ENCODE measurements at regions not wholly inside any gene's neighbourhood (a gene's known extent, or its start where the extent isn't known, plus 50 kb on each side); places are given as distances from the start of the nearest gene placed in this dataset.

GRCh38 chr3:117910820-117911521 is 1123.7 kb downstream of the IGSF11 start:
- no peak overlapping the region for H2AFZ ChIP-seq (ENCODE audit: low read length)
- H3F3A ChIP-seq (ENCODE audit: low read length, unreplicated experiment): no peaks in the 10 kb centered on the region
- CTCF ChIA-PET: no interaction called here
- no peaks in the 10 kb centered on the region for H3K79me2 ChIP-seq (ENCODE audit: low read length)
- H3K27me3 ChIP-seq (ENCODE audit: low read length): no peaks in the 10 kb centered on the region
- H3K9ac ChIP-seq (ENCODE audit: low read length): no peak overlapping the region
- no peak overlapping the region for H3K27ac ChIP-seq (ENCODE audit: low read length)
- no peak overlapping the region for H3K4me2 ChIP-seq (ENCODE audit: low read length)
- H3K4me1 ChIP-seq (ENCODE audit: insufficient read depth, low read length): no peaks in the 10 kb centered on the region
- peaks cover 14% of the 10 kb centered on the region for H3K9me3 ChIP-seq (ENCODE audit: low read length)
- no peak for ATAC-seq
- no peak for TF ChIP-seq EZH2 (IDR thresholded peaks at IDR 0.05; ENCODE audit: low read length, unreplicated experiment)
- no peaks in the 10 kb centered on the region for H4K20me1 ChIP-seq (ENCODE audit: low read length)
- H3K36me3 ChIP-seq (ENCODE audit: low read depth, low read length): no peaks in the 10 kb centered on the region
- H3K9me2 ChIP-seq (replicated peaks; ENCODE audit: low read length): no peaks in the 10 kb centered on the region
- DNase-seq: no peak
- H3K4me3 ChIP-seq (ENCODE audit: low read length): no peak overlapping the region
- POLR2A ChIA-PET (ENCODE audit: unreplicated experiment): no interaction called here
- intact Hi-C loops (cut with micrococcal nuclease): no loop called here
- no TSS peak for BruUV-seq (replicated peaks)

GRCh38 chr3:117912352-117912751 is 1122.3 kb downstream of the IGSF11 start:
- POLR2A ChIA-PET (ENCODE audit: unreplicated experiment): no interaction called here
- intact Hi-C loops (cut with micrococcal nuclease): no loop called here
- DNase-seq (no peak), ATAC-seq (no peak)
- CTCF ChIA-PET: no interaction called here
- H3K27ac ChIP-seq (ENCODE audit: low read length): no peak overlapping the region
- H3K9ac ChIP-seq (ENCODE audit: low read length): no peak overlapping the region
- peaks cover 10% of the 10 kb centered on the region; the same call in 1 of the 2 replicates for H3K9me3 ChIP-seq (ENCODE audit: low read length)
- no peaks in the 10 kb centered on the region for H3K4me1 ChIP-seq (ENCODE audit: insufficient read depth, low read length)
- H3K27me3 ChIP-seq (ENCODE audit: low read length): no peaks in the 10 kb centered on the region
- no peaks in the 10 kb centered on the region for H3K36me3 ChIP-seq (ENCODE audit: low read depth, low read length)
- no TSS peak for BruUV-seq (replicated peaks)
- H3K4me2 ChIP-seq (ENCODE audit: low read length): no peak overlapping the region
- H3K9me2 ChIP-seq (replicated peaks; ENCODE audit: low read length): no peaks in the 10 kb centered on the region
- H3K79me2 ChIP-seq (ENCODE audit: low read length): no peaks in the 10 kb centered on the region
- H3K4me3 ChIP-seq (ENCODE audit: low read length): no peak overlapping the region
- no peaks in the 10 kb centered on the region for H4K20me1 ChIP-seq (ENCODE audit: low read length)
- no peaks in the 10 kb centered on the region for H3F3A ChIP-seq (ENCODE audit: low read length, unreplicated experiment)
- TF ChIP-seq CTCF (conservative IDR thresholded peaks at IDR 0.05; ENCODE audit: low read depth, low read length) (no peak), EZH2phosphoT487 (IDR thresholded peaks at IDR 0.05; ENCODE audit: borderline replicate concordance, low read length) (no peak), EZH2 (IDR thresholded peaks at IDR 0.05; ENCODE audit: low read length, unreplicated experiment) (no peak)
- H2AFZ ChIP-seq (ENCODE audit: low read length): no peak overlapping the region

- intact Hi-C loops (cut with micrococcal nuclease): no loop called here
- Histone ChIP-seq H3K9me2 (replicated peaks; ENCODE audit: low read length) (no peaks in the 10 kb centered on the region), H3K79me2 (ENCODE audit: low read length) (no peaks in the 10 kb centered on the region), H4K20me1 (ENCODE audit: low read length) (no peaks in the 10 kb centered on the region), H2AFZ (ENCODE audit: low read length) (no peak overlapping the region), H3K36me3 (ENCODE audit: low read depth, low read length) (no peaks in the 10 kb centered on the region), H3K4me3 (ENCODE audit: low read length) (no peak overlapping the region), H3K4me1 (ENCODE audit: insufficient read depth, low read length) (no peaks in the 10 kb centered on the region), H3K9ac (ENCODE audit: low read length) (no peak overlapping the region), H3K9me3 (ENCODE audit: low read length) (peaks cover 10% of the 10 kb centered on the region; the same call in 1 of the 2 replicates), H3K4me2 (ENCODE audit: low read length) (no peak overlapping the region), H3K27ac (ENCODE audit: low read length) (no peak overlapping the region), H3K27me3 (ENCODE audit: low read length) (no peaks in the 10 kb centered on the region), H3F3A (ENCODE audit: low read length, unreplicated experiment) (no peaks in the 10 kb centered on the region)
- DNase-seq (no peak), ATAC-seq (no peak)
- CTCF ChIA-PET: no interaction called here
- BruUV-seq (replicated peaks): no TSS peak
- TF ChIP-seq EZH2 (IDR thresholded peaks at IDR 0.05; ENCODE audit: low read length, unreplicated experiment): no peak
- no peak for TF ChIP-seq EZH2phosphoT487 (IDR thresholded peaks at IDR 0.05; ENCODE audit: borderline replicate concordance, low read length)
- TF ChIP-seq CTCF (conservative IDR thresholded peaks at IDR 0.05; ENCODE audit: low read depth, low read length): no peak
- POLR2A ChIA-PET (ENCODE audit: unreplicated experiment): no interaction called here
Measured at GRCh38 chr3:117914540-117915100, 1120.0 kb downstream of the IGSF11 start.

All from PC-3 (cell line).